HG02884 (cell line): ENCODE measurements at regions not wholly inside any gene's neighbourhood (a gene's known extent, or its start where the extent isn't known, plus 50 kb on each side); places are given as distances from the start of the nearest gene placed in this dataset.
"Not testable (repeated sequence)": the region's sequence is repeated elsewhere in the genome, so short reads cannot be mapped to it uniquely, and the experiment has no call there.

Source experiments
- ATAC-seq: cut with Tn5 transposase; IDR thresholded peaks from one replicate; pipeline ENCODE4 v1.9.1; 2021; ENCODE audit warnings: mild to moderate bottlenecking, moderate library complexity; ENCODE audit not compliant: unreplicated experiment

DNA sequence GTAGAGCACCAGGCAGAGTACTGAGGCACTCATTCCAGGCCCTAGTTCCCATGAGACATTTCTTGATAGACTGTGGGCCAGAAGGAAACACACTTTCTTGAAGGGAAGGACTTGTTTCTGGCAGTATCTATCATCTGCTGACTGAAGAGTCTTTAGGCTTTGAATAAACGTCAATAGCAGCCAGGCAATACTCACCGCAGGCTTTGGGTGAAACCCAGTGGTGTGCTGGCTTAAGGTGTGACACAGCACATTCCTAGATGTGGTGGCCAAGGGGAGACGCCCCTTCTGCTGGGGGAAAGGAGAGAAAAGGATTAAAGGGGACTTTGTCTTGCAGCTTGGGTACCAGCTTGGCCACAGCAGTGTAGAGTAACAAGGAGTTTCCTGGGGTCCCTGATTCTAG is 1039.6 kb downstream of the HACE1 start:
- no peak for ATAC-seq

DNA sequence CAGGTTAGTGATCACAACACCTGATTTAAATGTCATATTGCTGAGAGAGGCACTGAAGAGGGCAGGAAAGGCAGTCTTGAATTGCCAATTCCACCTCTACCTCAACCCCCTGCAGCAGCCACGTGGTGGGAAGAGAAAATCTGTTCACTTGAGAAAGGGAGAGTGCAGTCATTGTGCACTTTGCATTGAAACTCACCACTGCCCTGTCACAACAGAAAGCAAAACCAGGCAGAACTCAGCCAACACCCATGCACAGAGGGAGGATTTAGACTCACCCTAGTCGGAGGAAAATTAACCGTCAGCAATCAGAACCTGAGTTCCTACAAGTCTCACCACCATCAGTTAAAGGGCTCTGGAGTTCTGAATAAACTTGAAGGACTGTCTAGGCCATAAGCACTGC is 1040.2 kb downstream of the HACE1 start:
- ATAC-seq: no peak

DNA sequence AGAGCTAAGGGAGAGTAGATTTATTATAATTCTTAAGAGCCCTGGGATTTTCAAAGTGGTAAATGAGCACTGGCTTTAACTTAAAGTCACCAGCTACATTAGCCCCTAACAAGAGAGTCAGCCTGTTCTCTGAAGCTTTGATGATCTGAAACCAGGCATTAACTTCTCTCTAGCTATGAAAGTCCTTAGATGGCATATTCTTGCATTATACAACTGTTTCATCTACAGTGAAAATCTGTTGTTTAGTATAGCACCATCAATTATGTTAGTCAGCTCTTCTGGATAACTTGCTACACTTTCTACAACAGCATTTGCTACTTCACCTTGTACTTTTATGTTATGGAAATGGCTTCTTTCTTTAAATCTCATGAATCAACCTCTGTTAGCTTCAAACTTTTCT is 1046.7 kb downstream of the HACE1 start:
- no peak for ATAC-seq

DNA sequence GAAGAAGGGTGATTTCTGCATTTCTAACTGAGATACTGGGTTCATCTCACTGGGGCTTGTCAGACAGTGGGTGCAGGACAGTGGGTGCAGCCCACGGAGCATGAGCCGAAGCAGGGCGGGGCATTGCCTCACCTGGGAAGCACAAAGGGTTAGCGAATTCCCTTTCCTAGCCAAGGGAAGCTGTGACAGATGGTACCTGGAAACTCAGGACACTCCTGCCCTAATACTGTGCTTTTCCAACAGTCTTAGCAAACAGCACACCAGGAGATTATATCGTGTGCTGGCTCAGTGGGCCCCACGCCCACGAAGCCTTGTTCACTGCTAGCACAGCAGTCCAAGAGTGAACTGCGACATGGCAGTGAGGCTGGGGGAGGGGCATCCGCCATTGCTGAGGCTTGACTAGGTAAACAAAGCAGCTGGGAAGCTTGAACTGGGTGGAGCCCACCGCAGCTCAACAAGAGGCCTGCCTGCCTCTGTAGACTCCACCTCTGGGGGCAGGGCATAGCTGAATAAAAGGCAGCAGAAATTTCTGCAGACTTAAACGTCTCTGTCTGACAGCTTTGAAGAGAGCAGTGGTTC is 1057.7 kb downstream of the HACE1 start:
- ATAC-seq: not testable (repeated sequence)

DNA sequence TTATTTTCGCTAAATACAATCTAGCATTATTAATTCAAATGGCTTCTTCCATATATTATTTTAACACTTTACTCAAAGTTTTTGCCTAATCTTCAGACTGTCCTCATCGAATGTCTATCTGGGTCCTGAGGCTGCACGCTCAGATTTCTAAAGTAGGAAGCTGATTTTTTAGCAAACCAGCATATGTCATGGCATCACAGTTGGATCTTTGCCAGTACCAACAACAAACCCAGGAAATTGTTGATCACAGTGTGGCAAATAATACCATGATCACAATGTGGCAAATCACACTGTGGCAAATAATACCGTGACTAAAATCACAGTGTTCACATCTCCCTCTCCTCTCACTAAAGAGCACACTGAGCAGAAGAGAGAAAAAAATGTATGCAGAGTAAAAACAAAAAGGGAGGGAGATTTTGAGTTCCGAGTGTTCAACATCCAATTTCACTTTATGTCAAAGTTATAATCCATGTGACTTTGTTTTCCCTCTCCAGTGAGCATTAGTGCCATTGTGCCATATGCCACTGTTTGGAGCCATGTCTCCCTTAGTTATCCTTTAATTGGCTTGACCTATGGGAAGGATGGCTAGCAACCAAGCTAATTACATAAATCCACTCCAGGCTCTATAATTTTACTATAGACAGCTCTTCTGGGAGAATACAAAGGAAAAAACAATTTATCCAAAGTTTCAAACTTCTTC is 1059.6 kb downstream of the HACE1 start:
- no peak for ATAC-seq

DNA sequence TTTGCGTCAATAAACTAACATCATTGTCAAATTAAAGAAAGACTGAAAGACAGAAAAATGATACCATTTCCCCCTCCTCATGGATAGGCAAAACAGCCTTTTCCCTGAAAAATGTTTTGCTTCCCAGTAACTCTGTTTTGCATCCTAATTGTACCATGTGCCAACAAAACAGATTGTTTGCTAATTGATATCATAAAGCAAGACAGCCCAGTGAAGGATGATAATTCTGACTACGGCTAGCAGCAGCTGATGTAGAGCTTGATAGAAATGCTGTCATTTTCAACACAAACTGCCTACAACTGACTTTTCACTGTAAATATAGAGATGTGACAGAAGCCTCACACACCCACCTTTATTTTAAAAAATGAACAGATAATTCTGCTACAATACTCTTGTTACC is 1061.6 kb downstream of the HACE1 start:
- ATAC-seq: no peak

DNA sequence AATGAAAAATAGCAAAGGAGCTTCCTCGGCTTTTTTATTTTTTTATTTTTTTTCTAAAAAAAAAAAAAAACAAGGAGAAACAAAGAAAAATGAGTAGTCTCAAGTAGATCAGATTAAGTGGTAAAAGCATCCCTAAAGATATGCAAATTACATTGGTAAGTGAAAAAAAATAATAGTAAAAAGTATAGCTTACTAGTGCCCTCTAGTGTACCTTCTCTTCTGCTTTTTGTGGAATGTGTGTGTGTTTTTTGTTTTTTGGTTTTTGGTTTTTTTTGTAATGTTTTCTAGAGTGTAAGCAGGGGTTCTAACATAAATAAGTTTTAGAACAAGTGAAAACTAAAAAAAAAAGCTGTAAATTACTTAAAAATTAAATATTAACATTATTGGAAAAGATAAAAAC is 1062.0 kb downstream of the HACE1 start:
- no peak for ATAC-seq

DNA sequence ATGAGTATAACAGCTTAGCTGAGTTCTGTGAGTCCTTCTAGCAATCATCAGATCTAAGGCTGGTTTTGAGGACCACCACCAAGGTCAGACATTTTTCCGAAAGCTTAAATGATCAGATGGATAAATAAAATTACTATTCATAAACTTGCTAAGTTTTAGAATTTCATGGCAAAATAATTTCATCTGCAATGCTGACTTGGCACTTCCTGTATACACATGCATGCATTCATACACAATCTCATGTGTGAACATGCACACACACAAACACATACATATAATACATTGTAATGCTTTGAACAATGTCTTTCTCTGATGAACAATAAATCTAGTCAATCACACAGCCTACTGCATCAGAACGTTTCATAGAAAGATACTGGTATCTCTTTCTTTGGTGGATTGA is 1068.3 kb downstream of the HACE1 start:
- ATAC-seq: no peak

DNA sequence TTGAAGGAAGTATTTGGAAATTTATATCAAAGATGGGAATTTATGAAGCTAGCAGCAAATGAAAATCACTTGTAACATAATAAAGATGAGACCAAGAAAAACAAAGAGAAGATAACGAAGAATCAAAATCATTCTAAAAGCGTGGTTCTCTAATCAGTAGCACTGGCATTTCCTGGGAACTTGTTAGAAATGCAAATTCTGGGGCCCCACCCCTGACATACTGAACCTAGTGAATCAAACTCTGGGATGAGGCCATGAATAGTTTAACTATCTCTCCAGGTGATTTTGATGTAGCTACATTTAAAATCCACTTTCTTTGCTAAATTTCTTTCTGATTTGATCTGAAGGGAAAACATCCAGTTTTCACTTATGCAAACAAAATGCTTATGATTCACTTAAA is 1075.6 kb downstream of the HACE1 start:
- no peak for ATAC-seq

DNA sequence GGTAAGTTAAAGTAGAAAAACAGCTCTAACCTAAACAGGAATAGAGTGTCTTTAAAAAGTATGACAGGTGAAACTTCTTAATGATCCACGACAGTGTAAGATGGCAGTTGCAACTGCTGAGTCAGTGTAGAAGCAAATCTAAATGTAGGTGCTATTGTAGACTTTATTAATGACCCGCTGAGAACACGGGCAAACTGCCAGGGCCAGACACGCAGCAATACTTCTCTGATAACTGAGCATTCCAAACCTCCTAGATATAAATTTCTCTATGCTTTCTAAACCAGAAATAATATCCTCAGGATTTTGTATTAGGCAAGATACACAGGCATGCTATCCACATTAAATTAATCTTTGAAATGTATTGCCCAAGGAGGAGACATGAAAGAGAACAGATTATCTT is 1076.4 kb downstream of the HACE1 start:
- no peak for ATAC-seq

DNA sequence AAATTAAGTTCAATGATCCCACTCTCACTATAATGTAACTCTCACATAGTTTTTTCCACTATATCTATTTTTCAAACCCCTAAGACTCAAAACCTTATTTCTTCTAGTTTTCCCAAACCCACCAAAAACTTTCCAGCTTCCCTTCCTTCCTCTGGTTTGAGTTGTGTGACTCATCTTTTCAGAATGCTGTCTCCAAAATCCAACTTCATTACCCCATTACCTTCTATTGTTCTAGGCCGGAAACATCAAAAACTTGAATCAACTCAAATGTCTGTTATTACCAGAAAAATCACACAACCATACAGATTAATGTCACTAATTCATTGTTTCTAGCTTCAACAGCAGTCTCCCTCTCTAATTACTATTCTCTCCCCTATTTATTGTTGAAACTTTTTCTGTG is 1090.3 kb downstream of the HACE1 start:
- ATAC-seq: no peak

DNA sequence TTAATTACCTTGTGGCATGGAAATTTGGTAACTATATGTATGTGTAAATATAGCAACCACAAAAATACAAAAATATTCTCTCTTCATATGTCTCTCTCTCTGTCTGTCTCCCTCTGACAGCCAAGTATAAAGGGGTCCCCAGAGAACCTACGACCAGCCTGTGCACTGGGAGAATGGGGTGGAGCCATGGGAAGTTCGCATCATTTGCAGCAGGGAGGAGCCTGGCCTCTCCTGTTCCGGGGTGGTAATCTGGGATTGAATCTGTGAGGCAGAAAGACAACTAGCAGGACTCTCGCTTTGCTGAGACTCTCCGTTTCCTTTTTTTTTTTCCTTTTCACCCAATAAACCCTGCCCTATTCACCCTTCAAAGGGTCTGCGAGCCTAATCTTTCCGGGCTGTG is 1109.1 kb downstream of the HACE1 start:
- ATAC-seq: no peak

DNA sequence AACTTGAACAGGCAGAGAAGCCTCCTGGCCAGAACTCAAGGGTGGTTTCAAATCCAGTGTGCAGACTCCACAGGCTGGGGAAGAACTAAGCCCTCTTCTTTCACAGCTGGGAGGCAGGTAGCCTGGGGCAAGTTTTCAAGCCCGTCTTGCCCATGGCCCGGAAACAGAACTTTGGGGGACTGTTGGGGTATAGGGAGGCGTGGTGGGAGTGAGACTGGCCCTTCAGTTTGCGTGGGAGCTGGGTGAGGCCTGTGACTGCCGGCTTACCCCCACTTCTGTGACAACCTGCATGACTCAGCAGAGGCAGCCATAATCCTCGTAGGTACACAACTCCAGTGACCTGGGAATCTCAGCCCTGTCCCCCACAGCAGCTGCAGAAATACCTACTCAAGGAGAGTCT is 1125.7 kb downstream of the HACE1 start:
- no peak for ATAC-seq

DNA sequence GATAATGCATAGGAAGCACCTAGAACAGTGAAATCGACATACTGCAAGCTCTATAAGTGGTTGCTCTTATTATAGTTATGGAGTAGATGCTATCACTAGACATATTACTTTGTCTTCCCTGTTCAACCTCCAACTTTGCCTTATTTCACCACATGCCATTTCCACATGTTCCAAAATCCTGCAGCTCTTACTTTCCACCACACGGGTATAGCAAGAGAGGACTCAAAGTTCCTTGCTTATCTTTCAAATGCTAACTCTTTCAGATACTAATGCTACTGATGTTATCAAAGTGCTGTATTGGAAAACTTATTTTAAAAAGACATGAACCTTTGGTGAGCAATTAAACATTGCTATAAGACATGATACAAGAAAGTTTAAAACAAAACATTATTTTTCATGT is 1130.1 kb downstream of the HACE1 start:
- no peak for ATAC-seq

DNA sequence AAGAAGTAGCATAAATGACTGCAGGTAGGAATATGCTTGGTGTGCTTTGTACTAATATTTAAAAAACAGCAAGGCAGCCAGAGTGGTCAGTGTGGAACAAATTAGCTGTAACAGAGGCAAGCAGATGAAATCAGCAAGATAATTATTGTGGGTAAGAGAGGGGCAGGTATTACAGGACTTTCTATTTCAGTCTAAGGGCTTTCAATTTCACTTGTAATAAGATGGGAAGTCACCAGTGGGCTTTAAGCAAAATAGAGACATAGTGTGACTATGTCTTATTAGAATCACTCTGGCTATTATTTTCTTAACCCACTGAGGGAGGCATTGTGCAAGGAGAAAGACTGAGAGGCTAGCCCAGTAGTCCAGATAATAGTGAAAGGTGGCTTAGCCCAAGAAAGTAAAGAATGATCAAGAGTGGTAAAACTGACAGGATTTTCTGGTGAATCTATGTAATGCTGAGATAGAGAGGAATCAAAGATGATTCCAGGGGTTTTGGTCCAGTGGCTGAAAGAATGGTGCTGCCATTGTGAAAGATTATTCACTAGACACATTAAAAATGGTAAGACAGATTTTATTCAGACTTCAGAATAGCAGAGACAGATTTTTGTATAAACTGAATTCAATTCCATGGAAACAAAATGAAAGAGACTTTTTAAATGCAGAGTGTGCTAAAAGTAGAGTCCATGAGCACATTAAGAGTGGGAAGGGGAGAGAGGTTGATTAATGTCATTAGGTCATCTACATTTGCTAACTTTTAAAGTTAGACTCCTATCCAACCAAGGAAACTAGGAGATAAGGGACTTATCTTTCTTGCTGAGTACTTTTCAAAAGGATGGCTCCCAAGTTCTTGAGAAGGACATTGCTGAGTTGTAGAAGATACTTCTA is 1136.0 kb downstream of the HACE1 start:
- ATAC-seq: no peak

DNA sequence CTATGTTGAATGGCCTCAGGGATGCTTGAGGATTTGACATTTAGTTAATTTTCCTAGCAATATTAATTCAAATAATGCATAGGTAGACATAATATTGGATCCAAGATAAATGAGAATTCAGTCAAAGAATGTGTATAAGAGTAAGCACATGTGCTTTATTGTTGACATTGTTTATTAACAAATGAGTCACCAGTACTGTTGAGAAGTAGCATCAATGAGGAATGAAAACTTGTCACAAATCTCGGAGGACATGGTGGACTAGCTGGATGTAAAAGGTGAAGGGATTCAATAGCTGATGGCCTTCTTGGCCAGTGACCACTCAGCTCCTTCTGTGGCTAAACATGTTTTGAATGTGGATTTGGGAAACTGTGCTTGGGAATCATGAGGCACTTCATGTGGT is 1137.0 kb downstream of the HACE1 start:
- no peak for ATAC-seq

DNA sequence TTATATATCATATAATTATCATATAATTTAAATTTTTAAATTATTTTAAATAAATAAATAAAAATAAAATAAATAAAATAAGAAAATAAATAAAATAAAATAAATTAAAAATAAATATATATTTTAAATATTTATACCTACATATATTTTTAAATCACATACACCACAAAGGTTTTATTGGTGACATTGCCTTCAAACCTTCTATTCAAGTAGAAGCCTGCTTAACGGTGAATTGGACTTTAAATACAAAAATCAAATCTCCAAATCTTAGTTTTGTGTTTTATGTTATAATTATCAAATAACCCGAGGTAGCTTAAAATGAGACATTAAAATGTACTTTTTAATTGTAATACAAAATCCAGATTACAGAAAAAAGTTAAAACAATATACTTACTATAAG is 1137.8 kb downstream of the HACE1 start:
- no peak for ATAC-seq

DNA sequence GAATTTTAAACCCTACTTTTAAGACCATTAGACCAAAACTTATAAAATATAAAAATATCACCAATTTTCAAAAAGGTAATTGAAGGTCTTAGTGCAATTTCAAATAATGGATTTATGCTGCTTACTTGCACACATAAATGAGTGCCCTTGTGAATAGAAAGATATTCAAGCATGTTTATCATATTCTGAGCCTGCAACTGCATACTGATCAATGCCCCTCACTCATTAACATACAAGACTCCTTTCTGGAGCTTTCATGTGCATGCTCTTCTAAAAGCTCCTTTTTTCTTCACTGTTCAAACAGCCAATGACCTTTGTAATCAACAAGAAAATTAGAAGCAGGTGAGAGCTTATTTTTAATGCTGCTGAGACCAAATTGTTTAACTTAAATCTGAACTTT is 1139.3 kb downstream of the HACE1 start:
- no peak for ATAC-seq

DNA sequence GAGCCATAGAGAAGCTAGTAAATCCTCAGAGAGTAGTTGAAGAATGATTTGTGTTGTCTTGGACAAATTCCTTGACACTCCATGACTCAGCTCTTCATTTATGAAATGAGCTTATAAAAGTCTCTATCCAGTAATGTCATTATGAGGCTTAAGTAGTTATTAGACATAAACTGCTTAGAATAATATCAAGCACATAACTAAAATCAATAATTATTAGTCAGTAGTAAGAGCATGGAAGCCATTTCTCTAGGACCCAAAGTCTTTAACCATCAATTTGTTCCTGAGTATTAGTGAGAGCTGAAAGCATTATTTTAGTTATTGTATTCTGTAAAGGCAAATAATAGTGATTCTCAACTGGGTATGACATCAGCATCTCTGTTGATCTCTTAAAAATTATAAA is 1140.2 kb downstream of the HACE1 start:
- no peak for ATAC-seq

DNA sequence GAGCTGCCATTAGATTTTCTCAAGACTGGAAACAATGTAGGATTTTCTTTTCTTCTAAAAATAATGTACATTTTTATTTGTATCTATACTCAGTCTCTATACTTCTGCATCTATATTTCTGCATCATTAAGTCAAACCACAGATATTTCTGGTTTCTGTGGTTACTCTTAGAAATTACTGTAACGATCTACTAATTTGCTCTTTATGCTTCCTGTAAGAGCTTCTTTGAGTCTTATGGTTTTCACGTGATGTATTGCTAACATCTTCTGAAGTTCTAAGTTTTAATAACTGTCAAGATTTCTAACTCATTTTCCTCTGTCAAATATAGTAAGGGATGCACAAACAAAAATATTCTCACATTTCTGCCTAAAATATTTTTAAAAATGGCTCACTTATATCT is 1144.5 kb downstream of the HACE1 start:
- no peak for ATAC-seq

DNA sequence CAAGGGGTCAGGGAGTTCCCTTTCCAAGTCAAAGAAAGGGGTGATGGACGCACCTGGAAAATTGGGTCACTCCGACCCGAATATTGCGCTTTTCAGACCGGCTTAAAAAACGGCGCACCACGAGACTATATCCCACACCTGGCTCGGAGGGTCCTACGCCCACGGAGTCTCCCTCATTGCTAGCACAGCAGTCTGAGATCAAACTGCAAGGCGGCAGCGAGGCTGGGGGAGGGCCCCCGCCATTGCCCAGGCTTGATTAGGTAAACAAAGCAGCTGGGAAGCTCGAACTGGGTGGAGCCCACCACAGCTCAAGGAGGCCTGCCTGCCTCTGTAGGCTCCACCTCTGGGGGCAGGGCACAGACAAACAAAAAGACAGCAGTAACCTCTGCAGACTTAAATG is 1150.5 kb downstream of the HACE1 start:
- ATAC-seq: not testable (repeated sequence)
